Erythroblast (primary cell): ENCODE measurements at regions not wholly inside any gene's neighbourhood (a gene's known extent, or its start where the extent isn't known, plus 50 kb on each side); places are given as distances from the start of the nearest gene placed in this dataset.

ENCODE experiments used
- GATA1 ChIP-seq: IDR thresholded peaks from 2 replicates; pipeline ENCODE4 v1.6.1; 2011; ENCODE audit warnings: low read depth, mild to moderate bottlenecking, control low read depth, low read length, moderate library complexity
- POLR2A ChIP-seq: IDR thresholded peaks from 2 replicates; pipeline ENCODE4 v1.6.1; 2011; ENCODE audit warnings: mild to moderate bottlenecking, low read length

GRCh38 chr7:55261386-55261770, 103.8 kb upstream of the LANCL2 start:
- TF ChIP-seq POLR2A (no peak), GATA1 (no peak)
